ENCODE measurements at regions not wholly inside any gene's neighbourhood (a gene's known extent, or its start where the extent isn't known, plus 50 kb on each side); places are given as distances from the start of the nearest gene placed in this dataset.
"Not testable (repeated sequence)": the region's sequence is repeated elsewhere in the genome, so short reads cannot be mapped to it uniquely, and the experiment has no call there.

- TF ChIP-seq CTCF (conservative IDR thresholded peaks at IDR 0.05; ENCODE audit: low read length); EZH2phosphoT487 (IDR thresholded peaks at IDR 0.05; ENCODE audit: borderline replicate concordance): not testable (repeated sequence)
These were observed 225.6 kb upstream of the RSPO3 start for GRCh38 chr6:126892869-126893268.
